OCI-LY3 (cell line): ENCODE measurements at regions not wholly inside any gene's neighbourhood (a gene's known extent, or its start where the extent isn't known, plus 50 kb on each side); places are given as distances from the start of the nearest gene placed in this dataset.

Experiments used
- H2AFZ ChIP-seq: fragments of 200-600, 300-600 bp; shearing (Covaris generic); 2 replicates; pipeline ENCODE4 v1.6.0; 2014; ENCODE audit warnings: antibody characterized with exemption, low read depth, low read length
- H3K27ac ChIP-seq: fragments of 200-600, 300-600 bp; sonication (generic); 2 replicates; pipeline ENCODE4 v1.5.1; 2014; ENCODE audit warnings: mild to moderate bottlenecking, low read length, moderate library complexity, mixed read lengths
- H3K27me3 ChIP-seq: fragments of 200-600, 300-600 bp; sonication (generic); 2 replicates; pipeline ENCODE4 v1.6.1; 2014; ENCODE audit warnings: low read depth, low read length, mixed read lengths
- H3K36me3 ChIP-seq: fragments of 200-600, 300-600 bp; sonication (generic); replicated peaks from 2 replicates; pipeline ENCODE3; 2014; ENCODE audit warnings: low read depth, low read length, mixed read lengths
- H3K4me1 ChIP-seq: fragments of 300-600, 200-600 bp; sonication (generic); 2 replicates; pipeline ENCODE4 v1.6.1; 2014; ENCODE audit warnings: low read length, mixed read lengths
- H3K4me2 ChIP-seq: fragments of 200-600, 300-600 bp; sonication (generic); 2 replicates; pipeline ENCODE4 v1.6.1; 2014; ENCODE audit warnings: low read length, mixed read lengths
- H3K4me3 ChIP-seq: fragments of 300-600, 200-600 bp; sonication (generic); 2 replicates; pipeline ENCODE4 v1.5.1; 2014; ENCODE audit warnings: antibody characterized with exemption, mild to moderate bottlenecking, low read length, moderate library complexity
- H3K79me2 ChIP-seq: fragments of 300-600, 200-600 bp; shearing (Covaris generic); 2 replicates; pipeline ENCODE4 v1.6.1; 2014; ENCODE audit warnings: mild to moderate bottlenecking, low read length, mixed read lengths
- H3K9ac ChIP-seq: fragments of 300-600, 200-600 bp; shearing (Covaris generic); 2 replicates; pipeline ENCODE4 v1.6.0; 2014; ENCODE audit warnings: mild to moderate bottlenecking, low read length, moderate library complexity
- H3K9me3 ChIP-seq: fragments of 200-600, 300-600 bp; shearing (Covaris generic); 2 replicates; pipeline ENCODE4 v1.6.1; 2014; ENCODE audit warnings: low read length, mixed read lengths; ENCODE audit not compliant: insufficient read depth
- H4K20me1 ChIP-seq: fragments of 200-600, 300-600 bp; sonication (generic); 2 replicates; pipeline ENCODE4 v1.6.1; 2016; ENCODE audit warnings: low read length, mixed read lengths; ENCODE audit not compliant: insufficient read depth
- EZH2phosphoT487 ChIP-seq: fragments of 200-600 bp; shearing (Covaris generic); IDR thresholded peaks from 2 replicates; pipeline ENCODE4 v1.6.1; 2018; ENCODE audit warnings: antibody characterized with exemption, mixed run types, low read depth
- TF ChIP-seq, protein P1 (sequence below): fragments of 200-600, 300-600 bp; sonication (generic); IDR thresholded peaks from 2 replicates; pipeline ENCODE4 v1.5.1; 2014; ENCODE audit warnings: antibody characterized with exemption, low read length, low read depth

DNA sequence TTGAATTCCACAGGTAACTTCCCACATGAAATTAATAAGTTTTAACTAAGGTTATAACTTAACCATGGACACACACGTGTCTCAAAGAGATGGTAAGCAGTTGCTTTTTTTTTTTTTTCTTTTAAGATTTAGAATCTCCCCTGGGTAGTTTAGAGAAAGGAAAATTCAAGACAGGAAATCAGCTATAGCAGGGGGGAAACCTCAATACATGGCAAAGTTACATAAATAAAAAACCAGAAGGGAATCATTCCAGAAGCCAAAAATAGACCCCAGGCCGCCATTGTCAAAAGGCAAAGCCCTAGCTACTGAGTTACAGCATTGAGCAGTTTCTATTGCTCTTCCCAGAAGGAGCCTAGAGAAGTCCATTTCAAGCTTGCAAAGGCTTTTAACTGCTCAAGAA is 91.5 kb upstream of the ZNF236 start:
- Histone ChIP-seq H2AFZ (no peak overlapping the region), H4K20me1 (no peaks in the 10 kb centered on the region), H3K9me3 (no peaks in the 10 kb centered on the region), H3K79me2 (no peaks in the 10 kb centered on the region), H3K27ac (no peak overlapping the region), H3K4me3 (no peak overlapping the region), H3K4me1 (no peaks in the 10 kb centered on the region), H3K4me2 (no peak overlapping the region), H3K9ac (no peak overlapping the region), H3K36me3 (no peaks in the 10 kb centered on the region), H3K27me3 (peaks cover 21% of the 10 kb centered on the region; the same call in 1 of the 2 replicates)
- TF ChIP-seq EZH2phosphoT487: no peak
- TF ChIP-seq, protein P1, sequence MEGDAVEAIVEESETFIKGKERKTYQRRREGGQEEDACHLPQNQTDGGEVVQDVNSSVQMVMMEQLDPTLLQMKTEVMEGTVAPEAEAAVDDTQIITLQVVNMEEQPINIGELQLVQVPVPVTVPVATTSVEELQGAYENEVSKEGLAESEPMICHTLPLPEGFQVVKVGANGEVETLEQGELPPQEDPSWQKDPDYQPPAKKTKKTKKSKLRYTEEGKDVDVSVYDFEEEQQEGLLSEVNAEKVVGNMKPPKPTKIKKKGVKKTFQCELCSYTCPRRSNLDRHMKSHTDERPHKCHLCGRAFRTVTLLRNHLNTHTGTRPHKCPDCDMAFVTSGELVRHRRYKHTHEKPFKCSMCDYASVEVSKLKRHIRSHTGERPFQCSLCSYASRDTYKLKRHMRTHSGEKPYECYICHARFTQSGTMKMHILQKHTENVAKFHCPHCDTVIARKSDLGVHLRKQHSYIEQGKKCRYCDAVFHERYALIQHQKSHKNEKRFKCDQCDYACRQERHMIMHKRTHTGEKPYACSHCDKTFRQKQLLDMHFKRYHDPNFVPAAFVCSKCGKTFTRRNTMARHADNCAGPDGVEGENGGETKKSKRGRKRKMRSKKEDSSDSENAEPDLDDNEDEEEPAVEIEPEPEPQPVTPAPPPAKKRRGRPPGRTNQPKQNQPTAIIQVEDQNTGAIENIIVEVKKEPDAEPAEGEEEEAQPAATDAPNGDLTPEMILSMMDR: no peak

DNA sequence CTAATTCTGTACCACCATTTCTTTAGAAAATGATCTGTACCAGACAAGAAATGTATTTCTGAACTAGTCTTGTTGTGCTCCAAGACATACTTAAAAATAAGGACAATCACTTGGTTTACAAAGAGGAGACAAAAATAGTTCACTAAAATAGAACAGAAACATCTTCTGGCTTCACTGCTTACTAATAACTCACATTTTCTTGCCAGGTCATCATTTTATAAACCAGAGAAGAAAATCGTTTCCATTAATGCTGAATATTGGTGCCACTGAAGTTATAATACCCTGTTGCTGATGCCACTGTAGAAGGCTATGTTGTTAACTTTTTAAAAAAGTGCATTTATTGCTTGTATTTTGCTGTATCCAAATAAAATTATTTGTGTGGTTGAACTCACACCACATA is 94.8 kb upstream of the ZNF236 start:
- peaks cover 13% of the 10 kb centered on the region; the same call in 1 of the 2 replicates for H3K27me3 ChIP-seq
- H2AFZ ChIP-seq: no peak overlapping the region
- no peak for TF ChIP-seq EZH2phosphoT487
- TF ChIP-seq, protein P1: no peak
- H3K4me1 ChIP-seq: no peaks in the 10 kb centered on the region
- no peaks in the 10 kb centered on the region for H3K9me3 ChIP-seq
- no peak overlapping the region for H3K9ac ChIP-seq
- H3K79me2 ChIP-seq: no peaks in the 10 kb centered on the region
- no peak overlapping the region for H3K27ac ChIP-seq
- no peak overlapping the region for H3K4me3 ChIP-seq
- H3K36me3 ChIP-seq: no peaks in the 10 kb centered on the region
- no peaks in the 10 kb centered on the region for H4K20me1 ChIP-seq
- H3K4me2 ChIP-seq: no peak overlapping the region

DNA sequence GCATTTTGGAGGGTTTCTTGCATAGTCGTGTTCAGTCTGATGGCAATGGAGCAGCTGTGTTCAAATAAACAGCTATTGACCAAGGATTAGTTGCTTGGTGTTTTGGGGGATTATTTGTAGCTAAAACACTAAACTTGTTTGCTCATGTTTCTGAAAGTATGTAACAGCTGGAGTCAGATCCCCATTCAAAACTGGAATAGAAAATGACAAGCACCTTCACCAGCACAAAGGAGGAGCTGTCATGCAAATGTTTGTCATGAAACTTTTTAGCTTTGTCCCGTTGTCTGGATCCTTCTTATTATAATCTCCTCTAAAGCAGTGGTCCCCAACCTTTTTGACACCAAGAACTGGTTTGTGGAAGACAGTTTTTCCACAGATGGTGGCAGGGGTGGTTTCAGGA is 96.9 kb upstream of the ZNF236 start:
- H2AFZ ChIP-seq: no peak overlapping the region
- no peaks in the 10 kb centered on the region for H4K20me1 ChIP-seq

DNA sequence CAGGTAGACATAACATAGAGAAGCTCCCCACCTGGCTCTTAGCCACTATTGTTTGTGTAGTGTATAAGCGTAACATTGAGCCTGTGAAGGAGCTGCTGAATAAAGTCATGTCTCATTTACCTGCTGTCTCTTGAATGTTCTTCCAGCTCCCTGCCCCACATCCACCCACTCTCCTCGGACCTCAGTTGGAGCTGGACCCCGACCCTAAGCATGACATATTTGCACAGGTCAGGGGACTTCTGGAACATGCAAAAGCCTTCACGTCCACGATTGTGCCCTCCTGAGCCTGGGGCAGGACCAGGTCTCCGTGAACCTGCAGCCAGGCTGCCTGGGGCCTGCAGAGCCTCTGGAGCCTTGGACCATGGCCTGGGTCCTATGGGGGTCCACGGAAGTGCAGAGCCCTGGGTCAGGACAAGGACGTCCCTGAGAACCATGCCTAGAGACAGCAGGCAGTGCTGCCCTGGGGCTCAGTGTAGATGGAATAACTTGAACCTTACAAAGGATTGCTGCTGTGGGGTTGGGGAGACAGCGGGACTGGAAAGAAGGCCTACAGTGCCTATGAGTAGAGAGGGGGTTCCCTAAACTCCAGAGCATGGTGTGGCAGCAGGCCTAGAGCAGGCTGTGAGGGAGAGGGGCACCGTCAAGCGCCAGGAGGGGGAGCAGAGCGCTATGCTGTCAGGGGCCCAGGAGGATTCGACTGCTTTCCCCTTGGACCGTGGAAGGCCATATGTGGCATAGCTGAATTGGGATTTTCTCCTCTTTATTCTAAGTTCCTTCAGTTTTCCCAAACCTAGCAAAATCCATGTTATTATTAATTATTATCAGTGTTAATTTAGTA is 99.9 kb upstream of the ZNF236 start:
- Histone ChIP-seq H3K4me2 (no peak overlapping the region), H3K4me3 (no peak overlapping the region), H3K4me1 (no peaks in the 10 kb centered on the region), H3K9ac (no peak overlapping the region), H3K27ac (no peak overlapping the region), H2AFZ (no peak overlapping the region), H3K79me2 (no peaks in the 10 kb centered on the region), H3K36me3 (no peaks in the 10 kb centered on the region), H3K27me3 (no peaks in the 10 kb centered on the region), H3K9me3 (no peaks in the 10 kb centered on the region), H4K20me1 (no peaks in the 10 kb centered on the region)
- TF ChIP-seq, protein P1: no peak
- no peak for TF ChIP-seq EZH2phosphoT487

More for the DNA sequence above, 96.9 kb upstream of the ZNF236 start:
- H3K27me3 ChIP-seq: peaks cover 8% of the 10 kb centered on the region; the same call in 1 of the 2 replicates
- H3K9me3 ChIP-seq: no peaks in the 10 kb centered on the region
- H3K4me3 ChIP-seq: no peak overlapping the region
- H3K36me3 ChIP-seq: no peaks in the 10 kb centered on the region
- TF ChIP-seq, protein P1: no peak
- TF ChIP-seq EZH2phosphoT487: no peak
- no peak overlapping the region for H3K9ac ChIP-seq
- H3K79me2 ChIP-seq: no peaks in the 10 kb centered on the region
- no peaks in the 10 kb centered on the region for H3K4me1 ChIP-seq
- no peak overlapping the region for H3K4me2 ChIP-seq
- H3K27ac ChIP-seq: no peak overlapping the region
